SU-DHL-6 (cell line): ENCODE measurements at regions not wholly inside any gene's neighbourhood (a gene's known extent, or its start where the extent isn't known, plus 50 kb on each side); places are given as distances from the start of the nearest gene placed in this dataset.

Experiments
- EZH2phosphoT487 ChIP-seq: fragments of 200-600 bp; sonication (generic), shearing (Covaris generic); conservative IDR thresholded peaks from 2 replicates; pipeline ENCODE4 v1.6.1; 2018; ENCODE audit warnings: mild to moderate bottlenecking, antibody characterized with exemption, low read length, moderate library complexity, mixed read lengths
- TF ChIP-seq, protein P1 (sequence below): fragments of 200-600 bp; sonication (generic); IDR thresholded peaks from one replicate; pipeline ENCODE4 v1.5.1; 2017; ENCODE audit warnings: antibody characterized with exemption, mild to moderate bottlenecking, low read length, moderate library complexity; ENCODE audit not compliant: insufficient read depth, poor library complexity, severe bottlenecking

- TF ChIP-seq, protein P1, sequence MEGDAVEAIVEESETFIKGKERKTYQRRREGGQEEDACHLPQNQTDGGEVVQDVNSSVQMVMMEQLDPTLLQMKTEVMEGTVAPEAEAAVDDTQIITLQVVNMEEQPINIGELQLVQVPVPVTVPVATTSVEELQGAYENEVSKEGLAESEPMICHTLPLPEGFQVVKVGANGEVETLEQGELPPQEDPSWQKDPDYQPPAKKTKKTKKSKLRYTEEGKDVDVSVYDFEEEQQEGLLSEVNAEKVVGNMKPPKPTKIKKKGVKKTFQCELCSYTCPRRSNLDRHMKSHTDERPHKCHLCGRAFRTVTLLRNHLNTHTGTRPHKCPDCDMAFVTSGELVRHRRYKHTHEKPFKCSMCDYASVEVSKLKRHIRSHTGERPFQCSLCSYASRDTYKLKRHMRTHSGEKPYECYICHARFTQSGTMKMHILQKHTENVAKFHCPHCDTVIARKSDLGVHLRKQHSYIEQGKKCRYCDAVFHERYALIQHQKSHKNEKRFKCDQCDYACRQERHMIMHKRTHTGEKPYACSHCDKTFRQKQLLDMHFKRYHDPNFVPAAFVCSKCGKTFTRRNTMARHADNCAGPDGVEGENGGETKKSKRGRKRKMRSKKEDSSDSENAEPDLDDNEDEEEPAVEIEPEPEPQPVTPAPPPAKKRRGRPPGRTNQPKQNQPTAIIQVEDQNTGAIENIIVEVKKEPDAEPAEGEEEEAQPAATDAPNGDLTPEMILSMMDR = no peak
- TF ChIP-seq EZH2phosphoT487 = no peak
These were observed 107.0 kb upstream of the IRF2BP2 start for GRCh38 chr1:234716908-234717375.
